AG04450 (cell line): ENCODE measurements at regions not wholly inside any gene's neighbourhood (a gene's known extent, or its start where the extent isn't known, plus 50 kb on each side); places are given as distances from the start of the nearest gene placed in this dataset.

Source experiments
- CTCF ChIA-PET: fragments of 300-600, 350-600 bp; formaldehyde crosslinking; extraction: SDS; loops from one replicate; lab custom pipeline; 2022; ENCODE audit warnings: antibody characterized with exemption, inconsistent platforms; lab: Charles Lee
- POLR2A ChIA-PET: fragments of 350-600 bp; formaldehyde crosslinking; extraction: SDS; loops from one replicate; lab custom pipeline; 2021; ENCODE audit warnings: antibody characterized with exemption, inconsistent platforms; lab: Yijun Ruan, JAX
- DNase-seq: peaks from one replicate; pipeline ENCODE4 v3.0.0-alpha.2; 2011; ENCODE audit warnings: low read depth, low spot score
- H3K27ac ChIP-seq: one replicate; pipeline ENCODE4 v1.5.1; 2012; ENCODE audit warnings: low read depth, low read length, control low read depth
- H3K27me3 ChIP-seq: one replicate; pipeline ENCODE4 v1.6.0; 2012; ENCODE audit warnings: low read length; ENCODE audit not compliant: control insufficient read depth, insufficient read depth
- H3K4me3 ChIP-seq: 2 replicates; pipeline ENCODE4 v1.5.1; 2011; ENCODE audit warnings: mild to moderate bottlenecking, low read depth, low read length, control low read depth
- H3K9me3 ChIP-seq: 2 replicates; pipeline ENCODE4 v1.5.1; 2012; ENCODE audit warnings: low read length; ENCODE audit not compliant: control insufficient read depth, insufficient read depth
- CTCF ChIP-seq: IDR thresholded peaks from 2 replicates; pipeline ENCODE4 v1.5.1; 2011; ENCODE audit warnings: low read depth, low read length, control low read depth, inconsistent platforms

DNA sequence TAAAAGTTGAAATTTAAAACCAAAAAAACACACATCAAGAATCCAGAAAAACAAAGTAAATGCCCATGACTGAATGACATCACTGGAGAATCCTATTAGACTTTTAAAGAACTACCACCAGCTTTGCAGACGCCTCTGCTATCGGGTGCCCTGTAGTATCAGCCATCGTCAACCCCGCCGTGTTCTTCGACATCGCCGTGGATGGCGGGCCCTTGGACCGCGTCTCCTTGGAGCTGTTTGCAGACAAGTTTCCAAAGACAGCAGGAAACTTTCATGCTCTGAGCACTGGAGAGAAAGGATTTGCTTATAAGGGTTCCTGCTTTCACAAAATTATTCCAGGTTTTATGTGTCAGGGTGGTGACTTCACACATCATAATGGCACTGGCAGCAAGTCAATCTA lies 201.9 kb downstream of the DMAC1 start:
- ChIA-PET POLR2A (no interaction called here), CTCF (interaction anchor here (0.7 kb wide), 1 partner anchor 700 kb away, joined by 4 read pairs; no protein-coding TSS in a partner anchor)
- H3K27ac ChIP-seq: no peak overlapping the region
- DNase-seq: no peak
- no peak for TF ChIP-seq CTCF
- H3K9me3 ChIP-seq: no peaks in the 10 kb centered on the region; the same call in 1 of the 2 replicates
- no peak overlapping the region for H3K4me3 ChIP-seq
- no peaks in the 10 kb centered on the region for H3K27me3 ChIP-seq

DNA sequence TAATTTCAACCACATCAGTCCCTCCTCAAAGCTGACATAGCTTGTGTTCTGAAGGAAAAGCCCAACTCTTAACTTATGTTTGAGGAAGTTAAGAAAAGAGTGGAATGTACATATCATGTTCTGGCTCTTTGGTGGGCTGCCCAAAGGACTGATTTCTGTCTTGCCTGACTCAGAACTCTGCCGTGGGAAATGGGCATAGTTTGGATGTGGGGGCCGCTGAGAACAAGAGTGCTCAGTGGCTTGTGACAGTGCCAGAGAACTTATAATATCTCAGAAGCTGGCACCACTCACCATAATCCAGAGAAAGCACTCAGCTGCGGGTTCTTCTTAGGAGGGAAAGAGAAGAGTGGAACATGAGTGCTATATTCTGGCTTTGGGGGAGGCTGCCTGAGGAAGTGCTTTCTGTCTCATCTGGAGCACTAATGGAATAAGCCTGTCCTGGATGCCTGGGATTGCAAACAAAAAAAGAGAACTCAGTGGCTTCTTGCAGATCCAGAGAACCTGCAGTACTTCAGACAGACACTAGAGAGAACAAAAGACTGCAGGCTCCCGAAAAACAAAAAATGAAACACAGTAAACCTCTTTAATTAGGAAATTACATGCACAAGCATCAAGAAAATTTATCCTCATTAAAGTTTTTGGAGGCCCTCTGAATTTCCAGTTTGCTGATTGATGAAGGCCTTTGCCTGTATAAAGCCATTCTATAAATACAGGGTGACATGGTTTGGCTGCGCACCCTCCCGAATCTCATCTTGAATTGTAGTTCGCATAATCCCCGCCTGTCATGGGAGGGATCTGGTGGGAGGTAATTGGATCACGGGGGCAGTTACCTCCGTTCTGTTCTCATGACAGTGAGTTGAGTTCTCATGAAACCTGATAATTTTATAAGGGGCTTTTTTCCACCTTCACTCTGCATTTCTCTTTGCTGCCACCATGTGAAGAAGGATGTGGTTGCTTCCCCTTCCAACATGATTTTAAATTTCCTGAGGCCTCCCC lies 207.0 kb downstream of the DMAC1 start:
- Histone ChIP-seq H3K27me3 (no peaks in the 10 kb centered on the region), H3K27ac (no peak overlapping the region), H3K9me3 (no peaks in the 10 kb centered on the region; the same call in 1 of the 2 replicates), H3K4me3 (no peak overlapping the region)
- ChIA-PET CTCF (no interaction called here), POLR2A (no interaction called here)
- DNase-seq: no peak
- TF ChIP-seq CTCF: no peak

DNA sequence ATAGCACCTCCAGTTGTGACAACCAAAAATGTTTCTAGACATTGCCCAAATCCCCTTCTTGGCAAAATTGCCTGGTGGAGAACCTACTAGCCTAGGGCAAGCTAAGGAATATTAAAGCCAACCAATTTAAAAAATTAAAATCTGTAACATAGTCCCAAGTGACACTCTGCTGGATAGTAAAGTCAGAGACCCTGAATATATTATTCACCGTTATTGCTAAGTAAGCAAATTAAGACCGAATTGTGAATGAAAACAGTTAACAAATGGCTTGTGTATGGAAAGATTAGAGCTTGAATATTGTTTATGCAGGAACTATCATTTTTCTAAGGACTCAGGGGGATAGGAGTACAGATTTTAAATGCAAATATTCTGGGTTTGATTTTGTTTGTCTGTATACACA lies 208.1 kb downstream of the DMAC1 start:
- no peak for DNase-seq

GRCh38 chr9:7580568-7580967 lies 219.0 kb downstream of the DMAC1 start:
- TF ChIP-seq CTCF: no peak
- Histone ChIP-seq H3K4me3 (no peak overlapping the region), H3K27ac (no peak overlapping the region), H3K9me3 (no peaks in the 10 kb centered on the region), H3K27me3 (no peaks in the 10 kb centered on the region)
- no peak for DNase-seq
- POLR2A ChIA-PET: no interaction called here
- CTCF ChIA-PET: interaction anchor here (1.4 kb wide), 1 partner anchor 10 kb away, joined by 4 read pairs; no protein-coding TSS in a partner anchor

More for the DNA sequence above, 208.1 kb downstream of the DMAC1 start:
- H3K9me3 ChIP-seq: no peaks in the 10 kb centered on the region
- no peak overlapping the region for H3K27ac ChIP-seq
- H3K27me3 ChIP-seq: no peaks in the 10 kb centered on the region
- TF ChIP-seq CTCF: no peak
- POLR2A ChIA-PET: no interaction called here
- CTCF ChIA-PET: no interaction called here
- no peak overlapping the region for H3K4me3 ChIP-seq

DNA sequence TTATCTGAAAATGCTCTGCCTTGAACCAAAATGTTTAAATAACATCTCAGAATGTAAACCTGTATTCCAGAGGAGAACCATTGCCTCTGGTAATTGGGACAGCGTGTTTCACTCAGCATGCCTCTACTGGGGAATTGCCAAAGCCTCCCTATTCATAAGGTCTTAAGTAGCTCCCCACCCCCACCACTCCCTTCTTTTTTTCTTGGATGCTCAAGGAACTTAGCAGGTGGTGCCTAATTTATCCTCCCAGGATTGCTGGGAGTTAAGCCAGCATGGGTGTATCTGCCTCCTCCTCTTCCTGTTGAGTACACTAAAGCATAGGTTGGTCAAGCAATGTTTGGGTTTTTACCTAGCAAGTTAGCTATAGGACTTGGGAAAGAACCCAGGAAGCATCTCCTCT lies 220.2 kb downstream of the DMAC1 start:
- DNase-seq: no peak
- no peaks in the 10 kb centered on the region for H3K27me3 ChIP-seq
- CTCF ChIA-PET: interaction anchor here (0.7 kb wide), 1 partner anchor 159 kb away, joined by 4 read pairs; no protein-coding TSS in a partner anchor
- no peaks in the 10 kb centered on the region for H3K9me3 ChIP-seq
- no peak overlapping the region for H3K27ac ChIP-seq
- no peak overlapping the region for H3K4me3 ChIP-seq
- no peak for TF ChIP-seq CTCF
- POLR2A ChIA-PET: no interaction called here
